Thoracic aorta (tissue), 2 donors: ENCODE measurements at regions not wholly inside any gene's neighbourhood (a gene's known extent, or its start where the extent isn't known, plus 50 kb on each side); places are given as distances from the start of the nearest gene placed in this dataset.

Experiments used
- ATAC-seq: fragments of 150-250 bp; one replicate; pipeline ENCODE4 v1.8.0; 2017; ENCODE audit warnings: low read depth; ENCODE audit not compliant: insufficient number of reproducible peaks, low FRiP score
- DNase-seq: peaks from one replicate; pipeline ENCODE4 v3.0.0-alpha.2; 2020; ENCODE audit warnings: low spot score
- H3K27ac ChIP-seq, 2 donors: fragments of 200-600 bp; sonication (generic); 1 replicate in 1 of 2; 2 replicates in 1 of 2; pipeline ENCODE4 v1.5.1; 2016; ENCODE audit warnings: mild to moderate bottlenecking in 2 of 2, moderate library complexity in 2 of 2
- H3K27me3 ChIP-seq: fragments of 200-600 bp; sonication (generic); replicated peaks from 2 replicates; pipeline ENCODE4 v1.6.0; 2016; ENCODE audit warnings: mild to moderate bottlenecking; ENCODE audit not compliant: insufficient read depth
- H3K36me3 ChIP-seq: fragments of 200-600 bp; sonication (generic); one replicate; pipeline ENCODE4 v1.5.1; 2016
- H3K4me1 ChIP-seq, 2 donors: fragments of 200-600 bp; sonication (generic); 1 replicate in 1 of 2; 2 replicates in 1 of 2; pipeline versions ENCODE4 v1.5.1 to v1.6.0; 2016; ENCODE audit warnings: low read depth in 2 of 2, mild to moderate bottlenecking in 1 of 2; ENCODE audit not compliant: control insufficient read depth in 1 of 2
- H3K4me3 ChIP-seq: fragments of 200-600 bp; sonication (generic); 2 replicates; pipeline ENCODE4 v1.5.1; 2016; ENCODE audit warnings: mild to moderate bottlenecking
- H3K9me3 ChIP-seq: fragments of 200-600 bp; sonication (generic); 2 replicates; pipeline ENCODE4 v1.5.1; 2016
- TF ChIP-seq, protein P1 (sequence below): fragments of 200-600 bp; sonication (generic); IDR thresholded peaks from one replicate; pipeline ENCODE4 v1.5.1; 2019; ENCODE audit warnings: antibody characterized with exemption

DNA sequence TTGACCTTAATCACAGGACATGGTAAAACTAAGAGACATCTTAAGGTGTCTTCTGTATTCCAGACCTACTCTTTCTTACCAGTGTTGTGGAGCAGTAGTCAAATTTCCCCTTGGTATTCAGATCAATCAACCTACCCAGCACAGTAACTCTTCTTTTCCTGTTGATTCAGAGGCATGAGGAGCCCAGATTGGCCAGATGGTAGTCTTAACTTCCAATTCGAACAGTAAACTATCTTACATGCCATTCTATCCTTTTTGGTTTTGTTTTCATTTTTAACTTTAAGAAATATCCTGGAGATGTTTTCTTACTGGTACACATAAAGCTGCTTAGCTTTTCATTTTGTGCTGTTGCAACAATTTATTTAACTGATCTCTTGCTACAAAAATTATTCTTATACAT is 630.3 kb upstream of the PKDCC start:
- TF ChIP-seq, protein P1, sequence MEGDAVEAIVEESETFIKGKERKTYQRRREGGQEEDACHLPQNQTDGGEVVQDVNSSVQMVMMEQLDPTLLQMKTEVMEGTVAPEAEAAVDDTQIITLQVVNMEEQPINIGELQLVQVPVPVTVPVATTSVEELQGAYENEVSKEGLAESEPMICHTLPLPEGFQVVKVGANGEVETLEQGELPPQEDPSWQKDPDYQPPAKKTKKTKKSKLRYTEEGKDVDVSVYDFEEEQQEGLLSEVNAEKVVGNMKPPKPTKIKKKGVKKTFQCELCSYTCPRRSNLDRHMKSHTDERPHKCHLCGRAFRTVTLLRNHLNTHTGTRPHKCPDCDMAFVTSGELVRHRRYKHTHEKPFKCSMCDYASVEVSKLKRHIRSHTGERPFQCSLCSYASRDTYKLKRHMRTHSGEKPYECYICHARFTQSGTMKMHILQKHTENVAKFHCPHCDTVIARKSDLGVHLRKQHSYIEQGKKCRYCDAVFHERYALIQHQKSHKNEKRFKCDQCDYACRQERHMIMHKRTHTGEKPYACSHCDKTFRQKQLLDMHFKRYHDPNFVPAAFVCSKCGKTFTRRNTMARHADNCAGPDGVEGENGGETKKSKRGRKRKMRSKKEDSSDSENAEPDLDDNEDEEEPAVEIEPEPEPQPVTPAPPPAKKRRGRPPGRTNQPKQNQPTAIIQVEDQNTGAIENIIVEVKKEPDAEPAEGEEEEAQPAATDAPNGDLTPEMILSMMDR = no peak
- no peak overlapping the region for H3K4me3 ChIP-seq
- no peak overlapping the region for H3K27ac ChIP-seq
- DNase-seq (no peak), ATAC-seq (no peak)
- H3K9me3 ChIP-seq = no peaks in the 10 kb centered on the region
- H3K27me3 ChIP-seq = no peaks in the 10 kb centered on the region
- H3K36me3 ChIP-seq = no peaks in the 10 kb centered on the region
- peaks cover 0 to 12% of the 10 kb centered on the region in 2 donors for H3K4me1 ChIP-seq

GRCh38 chr2:41420219-41420618 is 627.6 kb upstream of the PKDCC start:
- H3K4me1 ChIP-seq = peaks cover 0 to 12% of the 10 kb centered on the region in 2 donors
- ATAC-seq = no peak
- TF ChIP-seq, protein P1 = no peak
- no peak for DNase-seq
- no peak overlapping the region for H3K4me3 ChIP-seq
- H3K9me3 ChIP-seq = no peaks in the 10 kb centered on the region
- H3K27me3 ChIP-seq = no peaks in the 10 kb centered on the region
- H3K36me3 ChIP-seq = no peaks in the 10 kb centered on the region
- no peak overlapping the region for H3K27ac ChIP-seq

DNA sequence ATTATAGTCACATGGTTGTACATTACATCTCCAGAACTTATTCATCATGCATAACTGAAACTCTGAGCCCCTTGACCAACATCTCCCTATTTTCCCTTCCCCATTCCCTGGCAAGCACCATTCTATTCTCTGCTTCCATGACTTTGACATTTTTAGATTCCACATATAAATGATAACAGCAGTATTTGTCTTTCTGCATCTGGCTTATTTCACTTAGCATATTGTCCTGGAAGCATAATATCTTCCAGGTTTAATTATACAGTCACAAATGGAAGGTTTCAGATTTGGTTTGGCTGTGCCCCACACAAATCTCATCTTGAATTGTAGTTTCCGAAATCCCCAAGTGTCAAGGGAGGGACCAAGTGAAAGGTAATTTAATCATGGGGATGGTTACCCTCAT is 626.9 kb upstream of the PKDCC start:
- ATAC-seq = no peak
- Histone ChIP-seq H3K4me3 (no peak overlapping the region), H3K27me3 (no peaks in the 10 kb centered on the region), H3K27ac (no peak overlapping the region), H3K9me3 (no peaks in the 10 kb centered on the region), H3K4me1 (peaks cover 0 to 12% of the 10 kb centered on the region in 2 donors), H3K36me3 (no peaks in the 10 kb centered on the region)
- no peak for DNase-seq
- TF ChIP-seq, protein P1 = no peak

DNA sequence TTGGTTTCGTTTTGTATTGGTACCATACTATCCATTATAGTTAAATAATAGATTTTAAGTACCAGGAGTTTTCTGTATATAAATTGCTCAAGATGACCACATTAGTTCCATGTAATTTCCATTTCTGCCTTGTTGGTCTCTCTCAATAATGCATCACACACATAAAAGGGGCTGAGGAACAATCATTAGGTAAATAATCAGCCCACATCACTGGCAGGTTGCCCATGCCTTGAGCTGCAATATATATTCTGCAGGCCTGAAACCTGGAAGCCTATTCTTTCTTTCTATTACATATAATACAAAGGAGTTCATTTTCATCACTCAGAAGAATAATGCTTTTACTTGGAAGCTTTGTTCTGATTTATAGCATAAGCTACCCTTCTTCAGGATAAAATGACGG is 616.1 kb upstream of the PKDCC start:
- no peak overlapping the region for H3K4me3 ChIP-seq
- H3K9me3 ChIP-seq = no peaks in the 10 kb centered on the region
- ATAC-seq = no peak
- peaks cover 7 to 15% of the 10 kb centered on the region in 2 donors for H3K4me1 ChIP-seq
- no peaks in the 10 kb centered on the region for H3K36me3 ChIP-seq
- TF ChIP-seq, protein P1 = no peak
- no peak for DNase-seq
- no peaks in the 10 kb centered on the region for H3K27me3 ChIP-seq
- H3K27ac ChIP-seq = no peak overlapping the region

GRCh38 chr2:41432459-41432858 is 615.4 kb upstream of the PKDCC start:
- TF ChIP-seq, protein P1 = no peak
- Histone ChIP-seq H3K27ac (no peak overlapping the region), H3K4me1 (peaks cover 7 to 15% of the 10 kb centered on the region in 2 donors), H3K4me3 (no peak overlapping the region), H3K9me3 (no peaks in the 10 kb centered on the region), H3K36me3 (no peaks in the 10 kb centered on the region), H3K27me3 (no peaks in the 10 kb centered on the region)
- ATAC-seq (no peak), DNase-seq (no peak)
